DND-41 (cell line): ENCODE measurements at regions not wholly inside any gene's neighbourhood (a gene's known extent, or its start where the extent isn't known, plus 50 kb on each side); places are given as distances from the start of the nearest gene placed in this dataset.
"Not testable (repeated sequence)": the region's sequence is repeated elsewhere in the genome, so short reads cannot be mapped to it uniquely, and the experiment has no call there.

ENCODE experiments used
- CTCF ChIP-seq: IDR thresholded peaks from 2 replicates; pipeline ENCODE4 v1.5.1; 2012; ENCODE audit warnings: borderline replicate concordance, low read length, moderate library complexity, mild to moderate bottlenecking; ENCODE audit not compliant: poor library complexity, severe bottlenecking; ENCODE audit errors: extremely low read depth
- EZH2 ChIP-seq: IDR thresholded peaks from 3 replicates; pipeline ENCODE4 v1.6.1; 2012; ENCODE audit warnings: borderline replicate concordance, low read depth, mild to moderate bottlenecking, moderate library complexity, low read length, inconsistent platforms; ENCODE audit not compliant: severe bottlenecking

- not testable (repeated sequence) for TF ChIP-seq CTCF, EZH2
Observed at GRCh38 chr10:120047373-120047772, 154.8 kb downstream of the SEC23IP start.
